Left hindlimb (tissue), 1 donor: ENCODE measurements at regions not wholly inside any gene's neighbourhood (a gene's known extent, or its start where the extent isn't known, plus 50 kb on each side); places are given as distances from the start of the nearest gene placed in this dataset.

Experiments used
- DNase-seq: peaks from one replicate; pipeline ENCODE4 v3.0.0-alpha.2; 2018

GRCh38 chr3:67774676-67775075 lies 120.3 kb upstream of the SUCLG2 start:
- DNase-seq = no peak

GRCh38 chr3:67765575-67765974 lies 111.2 kb upstream of the SUCLG2 start:
- DNase-seq = no peak

- no peak for DNase-seq
Observed at GRCh38 chr3:67745296-67745695, 90.9 kb upstream of the SUCLG2 start.

- no peak for DNase-seq
Observed at GRCh38 chr3:67744699-67745098, 90.3 kb upstream of the SUCLG2 start.

GRCh38 chr3:67739851-67740250 lies 85.4 kb upstream of the SUCLG2 start:
- DNase-seq = no peak

GRCh38 chr3:67737906-67738865 lies 83.8 kb upstream of the SUCLG2 start:
- DNase-seq = no peak

- DNase-seq = no peak
Observed at GRCh38 chr3:67737140-67737539, 82.7 kb upstream of the SUCLG2 start.

GRCh38 chr3:67733269-67733950 lies 79.0 kb upstream of the SUCLG2 start:
- no peak for DNase-seq

- DNase-seq = no peak
Observed at GRCh38 chr3:67724434-67724833, 70.0 kb upstream of the SUCLG2 start.

- DNase-seq = no peak
Observed at GRCh38 chr3:67723863-67724262, 69.5 kb upstream of the SUCLG2 start.

GRCh38 chr3:67719333-67719732 lies 64.9 kb upstream of the SUCLG2 start:
- no peak for DNase-seq

GRCh38 chr3:67715971-67716370 lies 61.6 kb upstream of the SUCLG2 start:
- no peak for DNase-seq

GRCh38 chr3:67713764-67714469 lies 59.5 kb upstream of the SUCLG2 start:
- no peak for DNase-seq

GRCh38 chr3:67712259-67712658 lies 57.8 kb upstream of the SUCLG2 start:
- DNase-seq = no peak

- no peak for DNase-seq
Observed at GRCh38 chr3:67710396-67710795, 56.0 kb upstream of the SUCLG2 start.

GRCh38 chr3:67706934-67707333 lies 52.5 kb upstream of the SUCLG2 start:
- no peak for DNase-seq

GRCh38 chr3:67704322-67704721 lies 49.9 kb upstream of the SUCLG2 start:
- no peak for DNase-seq
